ENCODE measurements at regions not wholly inside any gene's neighbourhood (a gene's known extent, or its start where the extent isn't known, plus 50 kb on each side); places are given as distances from the start of the nearest gene placed in this dataset.
"Not testable (repeated sequence)": the region's sequence is repeated elsewhere in the genome, so short reads cannot be mapped to it uniquely, and the experiment has no call there.

- no peak for DNase-seq (ENCODE audit: low read depth, low spot score)
These were observed 63.8 kb upstream of the WNT7B start for GRCh38 chr22:46040471-46041465.

GRCh38 chr22:46041642-46042041 lies 64.7 kb upstream of the WNT7B start:
- no peak for DNase-seq (ENCODE audit: low read depth, low spot score)

- DNase-seq (ENCODE audit: low read depth, low spot score) = no peak
These were observed 65.8 kb upstream of the WNT7B start for GRCh38 chr22:46042786-46043185.

- no peak for DNase-seq (ENCODE audit: low read depth, low spot score)
These were observed 66.4 kb upstream of the WNT7B start for GRCh38 chr22:46043339-46043738.

GRCh38 chr22:46043816-46044620 lies 67.1 kb upstream of the WNT7B start:
- DNase-seq (ENCODE audit: low read depth, low spot score) = no peak

- no peak for DNase-seq (ENCODE audit: low read depth, low spot score)
These were observed 67.9 kb upstream of the WNT7B start for GRCh38 chr22:46044621-46045458.

GRCh38 chr22:46045459-46046298 lies 68.7 kb upstream of the WNT7B start:
- DNase-seq (ENCODE audit: low read depth, low spot score) = no peak

- no peak for DNase-seq (ENCODE audit: low read depth, low spot score)
These were observed 69.3 kb upstream of the WNT7B start for GRCh38 chr22:46046299-46046685.

GRCh38 chr22:46047226-46047625 lies 70.3 kb upstream of the WNT7B start:
- DNase-seq (ENCODE audit: low read depth, low spot score) = no peak

- no peak for DNase-seq (ENCODE audit: low read depth, low spot score)
These were observed 71.1 kb upstream of the WNT7B start for GRCh38 chr22:46047841-46048595.

GRCh38 chr22:46048661-46049060 lies 71.7 kb upstream of the WNT7B start:
- not testable (repeated sequence) for DNase-seq (ENCODE audit: low read depth, low spot score)

- no peak for DNase-seq (ENCODE audit: low read depth, low spot score)
These were observed 72.9 kb upstream of the WNT7B start for GRCh38 chr22:46049726-46050450.

GRCh38 chr22:46050451-46050845 lies 73.5 kb upstream of the WNT7B start:
- DNase-seq (ENCODE audit: low read depth, low spot score) = no peak

GRCh38 chr22:46050916-46051614 lies 74.1 kb upstream of the WNT7B start:
- no peak for DNase-seq (ENCODE audit: low read depth, low spot score)

- DNase-seq (ENCODE audit: low read depth, low spot score) = no peak
These were observed 74.7 kb upstream of the WNT7B start for GRCh38 chr22:46051646-46052045.

- DNase-seq (ENCODE audit: low read depth, low spot score) = no peak
These were observed 75.4 kb upstream of the WNT7B start for GRCh38 chr22:46052331-46052771.

- DNase-seq (ENCODE audit: low read depth, low spot score) = no peak
These were observed 76.0 kb upstream of the WNT7B start for GRCh38 chr22:46052801-46053562.

Data from pulmonary artery endothelial cell (primary cell).